NCI-H2196 treated with DMSO at 0.1 percent for 48 hours (cell line): ENCODE measurements at regions not wholly inside any gene's neighbourhood (a gene's known extent, or its start where the extent isn't known, plus 50 kb on each side); places are given as distances from the start of the nearest gene placed in this dataset.

Source experiments
- DNase-seq: peaks from one replicate; lab custom pipeline; 2025; ENCODE audit not compliant: unreplicated experiment; lab: John Stamatoyannopoulos, UW

- DNase-seq = no peak
Measured at GRCh38 chr2:139177041-139177440, 396.9 kb upstream of the NXPH2 start.

- no peak for DNase-seq
Measured at GRCh38 chr2:139175510-139175909, 395.3 kb upstream of the NXPH2 start.

- no peak for DNase-seq
Measured at GRCh38 chr2:139170406-139170805, 390.2 kb upstream of the NXPH2 start.

GRCh38 chr2:139165601-139166000 is 385.4 kb upstream of the NXPH2 start:
- DNase-seq = no peak

- no peak for DNase-seq
Measured at GRCh38 chr2:139165041-139165440, 384.9 kb upstream of the NXPH2 start.

GRCh38 chr2:139162957-139163356 is 382.8 kb upstream of the NXPH2 start:
- DNase-seq = no peak

GRCh38 chr2:139162456-139162855 is 382.3 kb upstream of the NXPH2 start:
- no peak for DNase-seq

- no peak for DNase-seq
Measured at GRCh38 chr2:139160836-139161235, 380.6 kb upstream of the NXPH2 start.

- no peak for DNase-seq
Measured at GRCh38 chr2:139159177-139159576, 379.0 kb upstream of the NXPH2 start.

- DNase-seq = no peak
Measured at GRCh38 chr2:139156730-139157129, 376.5 kb upstream of the NXPH2 start.

GRCh38 chr2:139155991-139156390 is 375.8 kb upstream of the NXPH2 start:
- no peak for DNase-seq

- no peak for DNase-seq
Measured at GRCh38 chr2:139142252-139142880, 362.2 kb upstream of the NXPH2 start.

GRCh38 chr2:139124271-139124670 is 344.1 kb upstream of the NXPH2 start:
- no peak for DNase-seq

- DNase-seq = no peak
Measured at GRCh38 chr2:139123795-139124194, 343.6 kb upstream of the NXPH2 start.

- no peak for DNase-seq
Measured at GRCh38 chr2:139122711-139123158, 342.5 kb upstream of the NXPH2 start.

- no peak for DNase-seq
Measured at GRCh38 chr2:139099721-139100120, 319.5 kb upstream of the NXPH2 start.

GRCh38 chr2:139098961-139099360 is 318.8 kb upstream of the NXPH2 start:
- no peak for DNase-seq

GRCh38 chr2:139083121-139083520 is 302.9 kb upstream of the NXPH2 start:
- DNase-seq = no peak

- DNase-seq = no peak
Measured at GRCh38 chr2:139080244-139080643, 300.1 kb upstream of the NXPH2 start.

GRCh38 chr2:139079311-139079710 is 299.1 kb upstream of the NXPH2 start:
- no peak for DNase-seq

- no peak for DNase-seq
Measured at GRCh38 chr2:139078376-139078775, 298.2 kb upstream of the NXPH2 start.

- DNase-seq = no peak
Measured at GRCh38 chr2:139077099-139077737, 297.0 kb upstream of the NXPH2 start.

GRCh38 chr2:139067874-139068273 is 287.7 kb upstream of the NXPH2 start:
- DNase-seq = no peak
